AG04449 (cell line): ENCODE measurements at regions not wholly inside any gene's neighbourhood (a gene's known extent, or its start where the extent isn't known, plus 50 kb on each side); places are given as distances from the start of the nearest gene placed in this dataset.
"Not testable (repeated sequence)": the region's sequence is repeated elsewhere in the genome, so short reads cannot be mapped to it uniquely, and the experiment has no call there.

ENCODE experiments used
- CTCF ChIA-PET: fragments of 350-600 bp; formaldehyde crosslinking; extraction: SDS; loops from one replicate; lab custom pipeline; 2021; ENCODE audit warnings: antibody characterized with exemption; lab: Yijun Ruan, JAX
- POLR2A ChIA-PET: fragments of 400-600, 350-600 bp; formaldehyde crosslinking; extraction: SDS; loops from one replicate; lab custom pipeline; 2020; ENCODE audit warnings: antibody characterized with exemption, inconsistent platforms; lab: Yijun Ruan, JAX
- DNase-seq: peaks from one replicate; pipeline ENCODE4 v3.0.0-alpha.2; 2010; ENCODE audit warnings: low read depth, low spot score
- H3K4me3 ChIP-seq: 2 replicates; pipeline ENCODE4 v1.5.1; 2011; ENCODE audit warnings: low read depth, mild to moderate bottlenecking, control low read depth, low read length
- CTCF ChIP-seq: IDR thresholded peaks from one replicate; pipeline ENCODE4 v1.5.1; 2011; ENCODE audit warnings: mild to moderate bottlenecking, moderate library complexity, low read length, control low read depth, inconsistent platforms; ENCODE audit not compliant: insufficient read depth; ENCODE audit errors: missing control alignments

- TF ChIP-seq CTCF: peak; percentile 35
- peak; percentile 4 for DNase-seq
- H3K4me3 ChIP-seq, CTCF ChIA-PET, POLR2A ChIA-PET: not testable (repeated sequence)
Measured at GRCh38 chr2:87341601-87342014, 320.0 kb upstream of the PLGLB1 start.

- POLR2A ChIA-PET, CTCF ChIA-PET, DNase-seq, H3K4me3 ChIP-seq: not testable (repeated sequence)
Measured at GRCh38 chr2:87342175-87342574, 320.5 kb upstream of the PLGLB1 start.

GRCh38 chr2:87343347-87343746 lies 321.7 kb upstream of the PLGLB1 start:
- TF ChIP-seq CTCF: peak; percentile 7
- CTCF ChIA-PET, DNase-seq, H3K4me3 ChIP-seq, POLR2A ChIA-PET: not testable (repeated sequence)

- H3K4me3 ChIP-seq, POLR2A ChIA-PET, CTCF ChIA-PET, DNase-seq: not testable (repeated sequence)
Measured at GRCh38 chr2:87345283-87345682, 323.6 kb upstream of the PLGLB1 start.

GRCh38 chr2:87348556-87348955 lies 326.9 kb upstream of the PLGLB1 start:
- DNase-seq, H3K4me3 ChIP-seq, CTCF ChIA-PET, POLR2A ChIA-PET: not testable (repeated sequence)

GRCh38 chr2:87349006-87349405 lies 327.4 kb upstream of the PLGLB1 start:
- POLR2A ChIA-PET, CTCF ChIA-PET, DNase-seq, H3K4me3 ChIP-seq: not testable (repeated sequence)

- CTCF ChIA-PET, DNase-seq: not testable (repeated sequence)
Measured at GRCh38 chr2:87352178-87352934, 330.7 kb upstream of the PLGLB1 start.

GRCh38 chr2:87353408-87353807 lies 331.8 kb upstream of the PLGLB1 start:
- DNase-seq, CTCF ChIA-PET, POLR2A ChIA-PET, H3K4me3 ChIP-seq: not testable (repeated sequence)

More at GRCh38 chr2:87352178-87352934, 330.7 kb upstream of the PLGLB1 start:
- POLR2A ChIA-PET, H3K4me3 ChIP-seq: not testable (repeated sequence)

- H3K4me3 ChIP-seq, DNase-seq, POLR2A ChIA-PET, CTCF ChIA-PET: not testable (repeated sequence)
Measured at GRCh38 chr2:87354102-87354501, 332.5 kb upstream of the PLGLB1 start.

- CTCF ChIA-PET, POLR2A ChIA-PET, DNase-seq, H3K4me3 ChIP-seq: not testable (repeated sequence)
Measured at GRCh38 chr2:87360250-87360649, 338.6 kb upstream of the PLGLB1 start.

- H3K4me3 ChIP-seq, DNase-seq, CTCF ChIA-PET, POLR2A ChIA-PET: not testable (repeated sequence)
Measured at GRCh38 chr2:87360927-87361326, 339.3 kb upstream of the PLGLB1 start.

GRCh38 chr2:87361805-87362204 lies 340.2 kb upstream of the PLGLB1 start:
- H3K4me3 ChIP-seq, CTCF ChIA-PET, DNase-seq, POLR2A ChIA-PET: not testable (repeated sequence)

GRCh38 chr2:87364379-87364778 lies 342.7 kb upstream of the PLGLB1 start:
- POLR2A ChIA-PET, H3K4me3 ChIP-seq, DNase-seq, CTCF ChIA-PET: not testable (repeated sequence)

- DNase-seq, H3K4me3 ChIP-seq, CTCF ChIA-PET, POLR2A ChIA-PET: not testable (repeated sequence)
Measured at GRCh38 chr2:87365038-87365437, 343.4 kb upstream of the PLGLB1 start.

- POLR2A ChIA-PET, CTCF ChIA-PET, DNase-seq, H3K4me3 ChIP-seq: not testable (repeated sequence)
Measured at GRCh38 chr2:87386063-87386560, 361.8 kb upstream of the PLGLB2 start.
